GM21390 (cell line): ENCODE measurements at regions not wholly inside any gene's neighbourhood (a gene's known extent, or its start where the extent isn't known, plus 50 kb on each side); places are given as distances from the start of the nearest gene placed in this dataset.

Experiments used
- ATAC-seq: cut with Tn5 transposase; IDR thresholded peaks from one replicate; pipeline ENCODE4 v1.9.1; 2021; ENCODE audit not compliant: unreplicated experiment

DNA sequence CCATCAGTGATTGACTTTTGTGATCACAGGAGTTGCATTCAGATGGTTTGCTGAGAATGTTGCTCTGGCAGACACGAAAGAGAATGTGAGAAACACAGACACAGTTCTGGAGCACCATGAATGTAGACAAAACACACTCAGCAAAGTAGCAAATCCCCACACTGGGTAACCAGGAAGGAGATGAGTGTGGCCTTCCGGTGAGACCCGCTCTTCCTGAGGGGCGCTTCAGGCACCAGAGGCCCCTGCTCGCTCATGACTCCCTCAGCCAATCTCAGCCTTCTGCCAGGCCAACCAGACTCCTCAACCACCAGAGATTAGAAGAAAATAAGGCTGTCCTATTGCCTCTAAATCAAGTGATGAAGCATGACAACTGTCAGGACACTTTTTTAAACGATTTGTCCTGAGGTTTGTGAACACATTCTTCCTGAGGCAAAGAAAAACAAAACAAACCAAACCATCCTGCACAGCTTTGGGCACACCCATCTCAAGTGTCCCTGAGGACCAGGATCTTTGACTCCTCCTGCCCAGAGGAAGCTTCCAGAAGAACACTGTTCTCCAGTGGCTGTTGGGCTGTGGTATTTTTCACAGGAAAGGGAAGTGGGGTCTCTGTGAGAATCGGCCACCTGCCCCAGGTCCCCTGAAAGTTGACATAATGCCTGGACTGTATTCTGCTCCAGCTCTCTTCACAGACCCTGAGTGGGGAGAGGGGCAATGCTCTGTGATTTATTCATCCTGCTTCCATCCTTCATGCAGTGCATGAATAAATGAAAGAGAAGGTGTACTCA, 152.8 kb downstream of the BCL11A start:
- ATAC-seq: no peak

- no peak for ATAC-seq
These were observed 159.0 kb downstream of the BCL11A start for GRCh38 chr2:60394463-60394862.

DNA sequence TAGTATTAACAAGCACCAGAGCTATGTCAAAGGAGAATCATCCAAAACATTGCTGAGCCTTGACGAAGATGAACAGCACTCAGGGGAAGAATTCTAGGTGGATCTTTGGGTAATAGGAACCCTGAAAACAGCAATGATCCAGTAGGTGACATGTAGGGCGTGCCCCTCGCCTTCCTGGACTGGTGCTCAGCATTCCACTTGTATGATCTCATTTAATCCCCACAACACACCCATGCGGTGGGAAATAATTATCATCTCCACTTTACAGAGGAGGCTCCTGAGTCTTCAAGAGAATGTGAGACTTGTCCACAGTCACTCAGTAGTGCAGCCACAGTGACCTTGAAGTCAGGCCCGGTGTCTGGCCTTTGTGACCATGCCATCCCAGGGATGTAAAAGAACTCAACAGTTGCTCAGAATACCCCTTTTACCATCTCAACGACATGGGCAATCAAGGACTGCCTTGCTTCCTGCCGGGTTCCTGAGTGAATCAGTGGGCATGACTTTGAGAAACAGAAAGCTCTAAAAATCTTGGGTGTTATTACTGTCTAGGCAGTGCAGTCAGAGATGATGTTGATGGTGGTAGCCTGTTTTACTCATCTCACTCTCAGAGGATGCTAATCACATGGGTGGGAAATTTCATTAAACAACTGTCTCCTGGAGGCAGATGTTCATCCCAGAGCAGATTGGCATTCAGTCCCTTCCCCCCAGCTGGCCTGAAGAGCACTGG, 161.6 kb downstream of the BCL11A start:
- peak; percentile 56 for ATAC-seq

DNA sequence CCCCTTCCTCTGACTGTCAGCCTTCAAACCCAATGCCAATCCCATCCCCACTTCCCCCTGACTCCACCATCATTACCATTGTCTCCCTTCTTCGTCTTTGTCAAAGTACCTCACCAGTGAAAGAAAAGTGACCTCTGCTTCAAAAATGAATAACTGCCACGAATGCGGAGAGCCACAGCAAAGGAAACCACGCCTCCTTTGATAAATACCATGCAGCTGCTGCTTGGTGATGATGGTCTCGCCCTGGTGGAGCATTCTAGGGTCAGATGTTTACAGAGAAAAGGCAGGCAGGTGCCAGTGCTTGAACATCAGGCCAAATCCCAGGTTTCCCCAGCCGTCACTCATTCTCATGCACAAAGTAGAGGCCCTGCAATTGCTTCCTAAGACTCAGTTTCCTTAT, 162.2 kb downstream of the BCL11A start:
- ATAC-seq: no peak

- ATAC-seq: no peak
These were observed 167.0 kb downstream of the BCL11A start for GRCh38 chr2:60386436-60386835.

DNA sequence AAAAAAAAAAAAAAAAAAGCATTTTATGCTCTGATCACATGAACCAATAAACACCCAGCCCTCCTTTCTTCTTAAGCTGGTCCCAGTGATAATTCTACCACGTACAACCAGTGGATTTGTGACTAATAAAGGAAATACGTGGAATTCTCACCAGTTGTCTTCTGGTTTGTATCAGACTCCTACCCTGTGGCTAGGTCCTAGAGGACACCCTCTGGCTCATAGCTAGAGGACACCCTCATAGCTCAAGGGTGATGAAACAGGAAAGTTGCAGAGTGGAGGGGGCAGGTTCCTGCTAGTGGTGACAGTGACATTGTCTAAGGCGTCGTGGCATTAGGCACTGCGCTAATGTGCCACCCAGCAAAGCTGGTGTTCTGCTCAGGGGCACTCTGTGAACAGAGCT, 167.8 kb downstream of the BCL11A start:
- ATAC-seq: no peak

DNA sequence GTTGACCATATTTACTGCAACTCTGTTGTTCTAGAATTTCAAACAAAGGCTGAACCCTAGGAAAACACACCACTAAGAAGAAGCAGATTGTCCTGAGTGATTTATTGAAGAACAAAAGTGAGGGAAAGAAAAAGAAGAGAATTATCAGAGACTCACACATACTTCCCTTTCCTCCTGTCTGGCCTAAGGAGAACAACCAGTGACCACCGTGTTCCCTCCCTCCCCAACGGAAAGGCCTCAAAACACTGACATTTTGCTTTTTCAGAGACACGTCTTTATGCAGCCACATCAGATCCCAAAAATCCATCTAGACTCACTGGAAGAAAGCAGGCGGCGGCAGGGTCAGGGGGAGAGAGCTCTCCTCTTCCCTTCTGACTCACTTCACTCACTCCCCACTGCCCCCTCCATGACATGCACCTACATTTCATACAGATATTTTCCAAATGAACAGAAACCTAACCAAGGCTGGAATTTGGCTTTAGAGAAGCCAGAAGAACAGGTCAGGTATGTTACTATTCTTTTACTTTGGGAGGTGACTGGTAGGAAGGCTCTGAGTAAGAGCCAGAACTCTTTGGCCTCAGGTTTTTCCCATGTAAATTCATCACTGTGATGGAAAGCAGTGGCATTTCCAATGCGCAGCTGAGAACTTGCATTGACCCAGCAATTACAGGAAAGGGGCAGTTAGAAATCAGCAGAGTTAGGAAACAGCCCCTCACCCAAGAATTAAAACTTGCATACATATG, 169.9 kb downstream of the BCL11A start:
- no peak for ATAC-seq

DNA sequence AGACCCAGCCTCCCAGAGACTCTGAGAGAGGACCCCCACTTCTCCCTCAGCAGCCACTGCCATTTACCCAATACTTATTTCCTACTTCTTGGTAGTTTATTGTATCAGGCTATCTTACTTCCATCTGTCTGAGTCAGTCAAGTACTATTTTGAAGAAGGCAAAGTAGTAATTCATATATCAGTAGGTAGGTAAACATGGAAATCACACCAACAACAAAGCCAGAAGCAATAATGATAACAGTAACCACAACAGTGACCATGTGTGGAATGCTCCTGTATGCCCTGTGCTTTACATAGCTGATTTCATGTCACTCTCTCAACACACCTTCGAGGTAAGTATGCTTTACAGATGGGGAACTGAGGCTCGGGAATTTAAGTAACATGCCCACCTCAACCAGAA, 173.0 kb downstream of the BCL11A start:
- ATAC-seq: no peak

DNA sequence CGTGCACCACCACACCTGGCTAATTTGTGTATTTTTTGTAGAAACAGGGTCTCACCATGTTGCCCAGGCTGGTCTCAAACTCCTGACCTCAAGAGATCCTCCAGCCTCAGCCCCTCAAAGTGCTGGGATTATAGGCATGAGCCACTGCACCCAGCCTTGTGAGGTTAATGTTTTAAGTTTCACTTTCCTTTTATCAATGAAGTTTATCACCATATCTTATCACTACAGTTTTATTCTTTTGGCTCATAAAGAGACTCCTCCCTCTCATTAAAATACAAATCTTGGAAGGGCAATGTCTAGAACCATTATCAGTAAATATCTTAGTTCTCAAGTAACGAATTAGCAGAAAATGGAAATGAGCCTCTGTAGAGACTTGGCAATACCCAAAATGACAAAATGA, 173.8 kb downstream of the BCL11A start:
- no peak for ATAC-seq

DNA sequence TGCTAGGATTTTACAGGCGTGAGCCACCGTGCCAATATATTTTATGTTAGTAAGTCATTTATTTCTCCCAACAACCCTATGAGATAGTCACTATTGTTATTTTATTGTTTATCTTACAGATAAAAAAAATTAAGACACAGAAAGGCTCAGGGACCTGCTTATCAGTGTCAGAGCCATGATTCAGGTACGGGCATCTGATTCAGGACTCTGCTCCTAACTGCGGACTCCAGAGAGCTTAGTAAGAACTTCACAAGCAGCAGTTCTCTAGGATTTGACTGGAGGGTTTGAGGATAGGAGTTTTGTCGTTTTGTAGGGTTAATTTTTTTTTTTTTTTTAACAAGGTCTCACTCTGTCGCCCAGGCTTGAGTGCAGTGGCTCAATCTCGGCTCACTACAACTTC, 174.2 kb downstream of the BCL11A start:
- ATAC-seq: no peak

DNA sequence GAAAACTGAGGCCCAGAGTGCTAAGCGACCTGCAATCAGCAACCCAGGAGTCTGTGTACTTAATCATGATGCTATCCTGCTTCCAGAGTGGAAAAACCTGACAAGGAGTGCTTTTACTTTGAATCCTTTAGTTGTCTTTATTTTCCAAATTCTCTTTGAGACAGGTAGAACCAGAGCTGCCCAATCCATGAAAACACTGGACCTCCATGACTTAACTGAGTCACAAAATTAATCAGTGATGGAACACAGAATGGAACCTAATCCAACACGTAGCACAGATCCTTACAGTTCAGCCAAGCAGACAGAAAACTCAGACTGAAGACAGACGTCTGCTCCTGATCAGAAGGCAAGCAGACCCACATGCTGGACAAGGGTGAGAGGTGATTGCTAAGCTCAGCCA, 175.6 kb downstream of the BCL11A start:
- no peak for ATAC-seq

DNA sequence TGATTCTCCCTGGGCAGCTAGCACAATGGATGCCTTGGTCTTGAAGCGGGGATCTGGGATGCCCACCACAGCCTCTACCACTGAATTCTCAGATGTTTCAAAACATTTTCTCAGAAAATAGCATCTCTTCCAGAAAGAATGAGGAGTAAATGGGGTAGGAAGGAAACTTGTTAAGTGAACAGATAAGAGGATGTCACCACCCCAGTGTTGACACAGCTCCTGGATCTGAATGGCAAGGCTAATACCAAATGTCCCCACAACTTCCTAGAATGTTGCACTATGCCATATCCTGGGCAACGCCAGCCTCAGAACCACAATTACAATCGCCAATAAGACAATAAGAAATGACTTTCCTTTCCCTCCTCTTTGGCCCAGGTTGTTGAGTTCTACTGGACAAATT, 177.2 kb downstream of the BCL11A start:
- no peak for ATAC-seq

DNA sequence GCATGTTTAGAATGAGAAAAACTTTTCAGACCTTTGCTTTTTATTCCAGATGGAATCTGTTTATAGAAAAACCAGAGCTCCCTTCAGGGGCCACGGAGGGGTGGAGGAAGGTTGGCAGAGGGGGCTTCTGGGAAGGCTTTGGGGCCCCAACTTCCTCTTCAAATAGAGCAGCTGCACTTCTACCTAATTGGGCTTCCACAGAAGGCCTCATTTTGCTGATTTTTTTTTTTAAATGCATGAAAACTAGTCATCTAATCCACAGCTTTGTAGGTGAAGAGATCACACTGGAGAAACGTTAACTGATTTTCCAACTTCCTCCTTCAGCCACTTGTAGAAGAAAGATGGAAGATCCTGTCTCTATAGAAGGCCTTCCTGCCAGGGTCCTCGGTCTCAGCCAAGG, 181.8 kb downstream of the BCL11A start:
- no peak for ATAC-seq

DNA sequence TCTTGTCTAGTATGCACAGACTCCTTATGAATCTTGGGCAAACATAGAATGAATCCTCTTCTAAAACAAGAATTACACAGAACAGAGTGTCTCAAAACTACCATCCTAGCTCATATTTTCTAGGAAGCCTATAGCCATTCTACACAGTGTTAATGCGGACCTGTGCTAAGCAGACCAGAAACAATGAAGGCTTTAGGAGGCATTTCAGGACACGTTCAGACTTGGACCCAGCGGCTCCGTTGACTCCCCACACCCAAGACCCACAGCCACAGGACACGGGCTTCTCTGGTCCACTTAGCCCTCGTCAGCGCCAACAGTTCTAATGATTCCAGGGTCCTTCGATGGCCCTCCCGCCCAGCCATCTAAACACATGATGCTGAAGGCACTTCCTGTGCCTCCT, 182.2 kb downstream of the BCL11A start:
- ATAC-seq: no peak

DNA sequence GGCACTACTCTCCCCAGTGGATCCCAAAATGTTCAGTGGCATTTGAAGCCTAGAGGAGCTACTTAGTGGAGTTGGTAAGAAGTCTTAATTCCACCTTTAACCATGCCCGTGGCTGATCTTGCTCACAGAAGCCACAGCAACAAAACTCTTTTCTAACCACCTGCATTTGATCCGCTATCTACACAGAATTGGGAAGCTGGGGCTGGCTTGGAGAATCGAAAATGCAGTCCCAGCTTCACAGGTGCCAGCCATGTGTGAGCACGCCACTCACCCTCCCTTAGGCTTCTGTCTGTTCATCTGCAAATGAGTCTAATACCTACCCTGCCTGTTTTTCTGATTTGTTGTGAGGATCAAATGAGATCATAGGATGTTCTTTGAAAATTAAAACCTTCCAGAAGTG, 182.6 kb downstream of the BCL11A start:
- ATAC-seq: no peak

DNA sequence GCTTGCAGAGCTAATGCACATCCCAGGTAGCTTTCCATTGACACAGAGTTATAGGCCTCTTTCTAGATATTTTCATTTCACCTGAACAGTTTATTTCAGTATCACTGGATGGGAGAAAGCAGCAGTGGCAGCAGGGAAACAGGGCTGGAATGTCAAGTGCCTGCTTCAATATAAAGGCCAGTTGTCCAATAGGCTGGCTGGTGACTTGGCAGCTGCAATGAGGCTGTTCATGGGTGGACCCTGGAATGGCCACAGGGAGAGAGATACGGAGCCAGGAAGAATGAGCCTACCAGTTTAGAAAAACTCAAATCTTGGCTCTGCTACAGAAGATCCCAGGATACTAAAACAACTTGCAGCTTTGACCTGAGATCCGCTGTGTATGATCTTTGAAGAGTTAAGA, 185.0 kb downstream of the BCL11A start:
- no peak for ATAC-seq

DNA sequence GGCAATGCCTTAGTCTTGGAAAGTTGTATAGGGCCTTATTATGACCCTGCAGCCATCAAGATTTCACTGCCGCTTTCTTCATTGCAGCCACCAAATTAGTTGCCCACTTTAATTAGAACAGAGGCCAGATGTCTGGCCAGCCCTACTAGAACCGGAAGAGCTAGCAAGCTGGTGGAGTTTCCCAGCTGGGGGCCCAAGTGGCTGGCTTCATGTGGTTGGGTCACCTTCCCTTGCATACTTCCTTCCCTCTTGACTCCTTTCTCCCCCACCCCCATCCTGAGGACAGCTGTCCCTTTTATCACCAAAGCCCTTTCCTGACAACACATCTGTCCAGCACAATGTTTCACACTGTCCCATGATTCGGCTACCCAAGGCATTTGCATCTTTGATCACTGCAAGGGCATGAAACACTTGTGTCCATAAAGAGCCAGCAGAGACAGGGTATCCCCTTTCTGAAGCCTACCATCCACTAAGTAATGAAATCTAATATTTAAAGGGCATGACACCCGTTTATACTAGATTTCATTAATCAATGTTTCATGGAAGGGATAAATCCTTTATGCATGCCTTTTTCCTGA, 187.2 kb downstream of the BCL11A start:
- ATAC-seq: no peak

DNA sequence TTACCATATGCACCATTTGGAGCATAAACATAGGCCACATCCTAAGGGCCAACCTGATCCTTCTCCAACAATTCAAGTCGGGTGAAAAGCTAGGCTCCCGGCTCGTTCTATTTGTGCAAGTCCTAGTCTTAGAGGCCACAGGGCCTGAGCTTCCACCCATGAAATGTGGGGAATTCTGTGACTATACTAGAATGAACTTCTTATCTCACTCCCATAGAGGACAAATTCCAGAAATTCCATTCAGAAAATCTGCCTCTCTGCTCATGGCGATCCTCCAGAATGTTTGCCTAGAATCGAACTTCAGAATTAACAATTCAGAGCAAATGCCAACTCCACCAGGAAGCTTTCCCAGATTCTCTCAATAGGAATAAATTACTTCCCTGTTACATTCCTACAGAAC, 187.9 kb downstream of the BCL11A start:
- no peak for ATAC-seq

DNA sequence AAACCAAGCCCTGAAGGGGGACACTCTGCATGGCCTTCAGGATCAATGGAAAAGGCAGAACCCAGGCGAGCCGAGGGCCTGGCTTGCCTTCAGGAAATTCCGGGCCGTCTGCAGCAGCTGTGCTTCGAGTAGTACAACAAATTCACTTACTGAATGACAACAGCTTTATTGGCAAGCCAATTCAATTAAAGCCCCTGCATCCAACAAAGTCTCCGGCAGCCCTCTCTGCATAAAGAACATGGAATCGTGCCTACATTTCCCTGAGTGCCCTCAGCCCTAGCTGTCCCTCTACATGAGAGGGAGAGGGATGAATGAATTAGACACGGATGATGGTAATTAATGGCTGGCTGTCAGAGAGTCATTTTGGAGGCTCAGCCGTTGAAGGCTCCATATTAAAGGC, 189.0 kb downstream of the BCL11A start:
- no peak for ATAC-seq

DNA sequence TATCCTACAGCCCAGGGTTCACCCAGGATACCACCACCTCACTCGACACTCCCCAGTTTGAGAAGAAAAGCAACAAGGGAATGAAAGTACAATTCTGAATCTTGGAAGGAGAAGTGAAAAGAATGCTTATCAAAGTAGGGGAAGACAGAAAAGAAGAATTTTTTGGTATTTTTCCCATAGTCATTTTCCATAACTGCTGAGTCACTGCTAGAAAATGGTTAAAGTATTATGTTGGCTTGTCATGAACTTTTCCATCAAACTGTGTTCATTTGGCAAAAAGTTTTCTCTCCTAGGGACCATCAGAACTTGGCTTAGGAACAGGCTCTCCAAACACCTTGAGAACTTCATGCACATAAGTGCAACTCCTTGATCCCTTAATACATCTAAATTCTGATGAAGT, 192.0 kb downstream of the BCL11A start:
- ATAC-seq: no peak

GRCh38 chr2:60359569-60359968, 193.9 kb downstream of the BCL11A start:
- ATAC-seq: no peak

DNA sequence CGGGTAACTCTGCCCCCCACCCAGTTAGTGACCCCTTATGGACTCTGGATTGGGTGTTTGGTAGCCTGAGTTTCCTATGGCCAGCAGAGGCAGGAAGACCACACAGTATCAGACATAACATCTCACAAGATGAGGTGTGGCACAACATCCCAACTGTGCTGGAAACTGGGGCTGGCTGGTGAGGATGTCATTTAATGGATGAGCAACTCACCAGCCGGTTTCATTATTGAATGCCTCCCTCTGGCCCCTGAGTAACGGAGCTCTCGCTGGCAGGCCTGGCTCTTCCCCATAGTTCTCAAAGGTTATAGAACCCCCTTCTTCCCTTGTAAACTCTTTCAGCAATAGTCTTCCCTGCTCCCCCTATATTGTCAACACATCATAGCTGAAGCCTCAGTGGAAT, 195.0 kb downstream of the BCL11A start:
- ATAC-seq: no peak
